Stimulated activated naive CD8-positive, alpha-beta T cell treated with anti-CD3 and anti-CD28 coated beads, Interleukin-15, Interleukin-2, amounts not matched to agents 100 U/mL and 50 U/mL, for 24 hours (primary cell): ENCODE measurements at regions not wholly inside any gene's neighbourhood (a gene's known extent, or its start where the extent isn't known, plus 50 kb on each side); places are given as distances from the start of the nearest gene placed in this dataset.
"Not testable (repeated sequence)": the region's sequence is repeated elsewhere in the genome, so short reads cannot be mapped to it uniquely, and the experiment has no call there.

Experiments used
- ATAC-seq: fragments of 150-1000 bp; cut with Tn5 transposase; one replicate; pipeline ENCODE4 v1.10.0; 2021
- DNase-seq: peaks from one replicate; pipeline ENCODE4 v3.0.0; 2021

DNA sequence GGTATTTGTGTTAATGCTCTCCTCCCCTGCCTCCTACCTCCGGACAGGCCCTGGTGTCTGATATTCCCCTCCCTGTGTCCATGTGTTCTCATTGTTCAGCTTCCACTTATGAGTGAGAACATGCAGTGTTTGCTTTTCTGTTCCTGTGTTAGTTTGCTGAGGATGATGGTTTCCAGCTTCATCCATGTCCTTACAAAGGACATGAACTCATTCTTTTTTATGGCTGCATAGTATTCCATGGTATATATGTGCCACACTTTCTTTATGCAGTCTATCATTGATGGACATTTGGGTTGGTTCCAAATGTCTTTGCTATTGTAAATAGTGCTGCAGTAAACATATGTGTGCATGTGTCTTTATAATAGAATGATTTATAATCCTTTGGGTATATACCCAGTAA, 105.2 kb upstream of the SNX2 start:
- DNase-seq, ATAC-seq: not testable (repeated sequence)

DNA sequence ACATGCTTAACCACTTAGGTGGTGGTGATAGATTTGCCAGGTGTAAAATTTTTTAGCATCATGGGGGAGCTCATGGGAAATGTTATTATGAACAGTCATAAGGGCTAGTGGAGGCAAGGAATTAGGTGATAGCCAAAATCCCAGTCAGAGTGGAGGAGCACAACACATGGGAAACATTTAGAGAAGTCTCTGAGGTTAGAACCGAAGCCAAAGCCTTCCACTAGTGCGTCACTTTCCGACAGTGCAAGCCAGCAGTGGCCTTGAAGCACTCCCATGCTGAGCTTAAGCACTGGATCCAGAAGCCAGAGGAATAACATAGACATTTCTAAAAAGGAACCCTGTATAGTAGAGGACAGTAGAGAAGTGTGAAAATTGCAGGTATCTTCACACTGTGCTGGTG, 101.5 kb upstream of the SNX2 start:
- no peak for ATAC-seq
- DNase-seq: no peak

DNA sequence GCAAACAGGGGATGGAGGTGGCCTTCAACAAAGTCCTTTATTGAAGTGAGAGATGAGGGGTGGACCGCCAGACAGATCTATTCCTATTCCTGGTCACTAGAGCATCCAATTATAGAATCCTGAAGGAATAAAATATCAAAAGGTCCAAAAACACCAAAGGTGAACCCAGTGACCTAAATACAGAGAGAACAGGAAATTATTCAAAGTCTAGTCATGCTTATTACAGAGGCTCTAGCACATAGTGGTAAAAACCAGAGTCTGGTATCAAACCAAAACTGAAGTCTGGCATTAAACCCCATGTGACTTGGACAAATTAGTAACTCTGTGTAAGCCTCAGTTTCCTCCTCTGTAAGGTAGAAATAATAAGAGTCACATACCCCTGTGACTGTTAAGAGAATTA, 100.5 kb upstream of the SNX2 start:
- DNase-seq (no peak), ATAC-seq (no peak)

DNA sequence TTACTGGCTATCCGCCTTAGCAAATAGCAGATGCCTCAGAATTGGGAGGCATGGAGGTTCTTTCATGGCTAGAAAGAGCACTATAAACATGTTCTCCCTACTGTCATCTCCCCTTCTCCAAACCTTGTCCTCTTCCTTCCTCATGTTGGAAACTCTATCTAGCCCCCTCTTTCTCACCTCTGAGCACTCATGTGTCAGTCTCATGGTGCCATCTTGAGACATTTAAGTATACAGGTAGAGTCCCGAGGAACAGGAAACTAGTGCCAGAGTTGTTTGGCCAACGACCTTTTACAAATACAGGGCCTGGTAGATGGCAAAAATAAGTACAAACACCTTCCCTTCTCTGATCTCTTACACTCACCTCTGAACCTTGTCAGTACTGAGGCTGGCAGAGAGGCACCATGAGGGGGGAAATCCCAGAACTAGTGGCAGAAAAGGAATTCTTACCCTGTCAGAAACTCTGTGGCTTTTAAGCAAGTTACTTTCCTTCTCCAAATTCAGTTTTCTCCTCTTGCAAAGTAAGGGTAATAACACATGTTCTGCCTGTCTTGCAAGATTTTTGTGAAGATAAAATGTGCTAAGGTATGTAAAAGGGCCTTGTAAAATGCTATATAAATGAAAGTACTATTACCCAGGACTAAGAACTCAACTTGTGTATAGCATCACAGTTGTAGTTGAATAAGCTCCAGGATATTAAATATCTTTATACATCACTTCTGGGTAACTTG, 94.1 kb upstream of the SNX2 start:
- ATAC-seq (no peak), DNase-seq (no peak)

- no peak for ATAC-seq
Measured at GRCh38 chr5:122683631-122684030, 91.2 kb upstream of the SNX2 start.

DNA sequence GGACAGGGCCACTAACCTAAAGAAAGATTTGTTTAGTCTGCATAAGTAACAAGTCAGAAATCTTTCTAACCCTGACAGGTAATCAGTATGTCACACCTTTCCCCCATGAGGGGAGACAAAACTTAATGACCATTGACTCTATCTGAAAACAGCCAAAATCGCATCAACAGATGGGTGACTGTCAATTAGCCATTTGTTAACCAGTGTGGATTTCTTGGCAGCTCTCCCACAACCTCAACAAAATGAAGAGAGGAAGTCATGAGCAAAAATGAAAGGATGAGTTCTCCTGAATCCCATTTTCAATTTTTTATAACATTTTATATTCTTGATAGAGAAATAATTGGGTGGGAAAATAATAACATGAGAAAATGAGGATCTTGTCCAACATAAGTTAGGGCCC, 84.6 kb upstream of the SNX2 start:
- ATAC-seq: no peak
- DNase-seq: no peak

More at GRCh38 chr5:122683631-122684030, 91.2 kb upstream of the SNX2 start:
- no peak for DNase-seq

- ATAC-seq (no peak), DNase-seq (no peak)
Measured at GRCh38 chr5:122691931-122692330, 82.9 kb upstream of the SNX2 start.

DNA sequence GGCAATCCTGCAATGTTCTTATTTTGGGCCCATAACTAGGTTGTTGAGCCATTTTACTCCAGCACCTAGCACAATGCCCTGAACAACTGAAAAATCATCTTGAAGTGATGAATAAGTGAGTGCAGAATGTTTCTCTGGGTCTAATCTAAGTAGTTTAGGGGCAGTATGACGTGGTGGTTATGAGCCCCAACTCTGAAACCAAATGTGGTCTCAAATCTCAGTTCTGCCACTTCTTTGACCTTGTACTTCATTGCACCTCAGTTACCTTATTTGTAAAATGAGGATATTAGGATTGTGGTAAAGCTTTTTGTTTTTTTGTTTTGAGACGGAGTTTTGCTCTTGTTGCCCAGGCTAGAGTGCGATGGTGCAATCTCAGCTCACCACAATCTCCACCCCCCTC, 80.9 kb upstream of the SNX2 start:
- DNase-seq: no peak
- no peak for ATAC-seq

DNA sequence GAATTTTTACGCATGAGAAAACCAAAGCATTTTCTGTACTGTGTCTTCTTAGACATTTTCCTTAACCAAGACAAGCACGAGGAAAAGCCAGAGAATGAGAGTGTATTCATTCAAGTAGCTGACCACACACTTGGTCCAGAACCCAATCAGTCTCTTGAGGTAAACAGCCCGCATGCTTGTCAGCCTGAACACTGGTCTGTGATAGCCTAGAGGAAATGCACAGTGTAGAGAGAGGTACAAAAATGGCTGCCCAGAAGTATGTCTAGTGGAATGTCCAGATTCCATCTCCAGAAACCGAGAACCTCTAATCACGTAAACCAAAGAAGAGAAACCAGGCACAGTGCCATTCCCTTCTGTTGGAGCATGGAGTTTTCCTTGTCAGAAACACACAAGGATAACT, 80.0 kb upstream of the SNX2 start:
- ATAC-seq (no peak), DNase-seq (no peak)

DNA sequence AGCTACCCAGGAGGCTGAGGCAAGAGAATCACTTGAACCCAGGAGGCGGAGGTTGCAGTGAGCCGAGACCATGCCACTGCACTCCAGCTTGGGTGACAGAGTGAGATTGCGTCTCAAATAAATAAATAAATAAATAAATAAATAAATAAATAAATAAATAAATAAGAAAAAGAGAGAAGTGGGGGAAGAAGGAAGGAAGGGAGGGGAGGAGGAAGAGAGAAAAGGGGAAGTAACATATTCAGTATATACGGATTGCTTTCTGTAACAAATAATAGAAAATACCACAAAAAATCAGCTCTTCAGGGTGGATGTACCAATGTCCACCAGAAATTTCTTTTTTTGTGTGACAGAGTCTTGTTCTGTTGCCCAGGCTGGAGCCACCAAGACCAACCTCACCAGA, 78.1 kb upstream of the SNX2 start:
- DNase-seq, ATAC-seq: not testable (repeated sequence)

- DNase-seq (no peak), ATAC-seq (no peak)
Measured at GRCh38 chr5:122697191-122697590, 77.7 kb upstream of the SNX2 start.

DNA sequence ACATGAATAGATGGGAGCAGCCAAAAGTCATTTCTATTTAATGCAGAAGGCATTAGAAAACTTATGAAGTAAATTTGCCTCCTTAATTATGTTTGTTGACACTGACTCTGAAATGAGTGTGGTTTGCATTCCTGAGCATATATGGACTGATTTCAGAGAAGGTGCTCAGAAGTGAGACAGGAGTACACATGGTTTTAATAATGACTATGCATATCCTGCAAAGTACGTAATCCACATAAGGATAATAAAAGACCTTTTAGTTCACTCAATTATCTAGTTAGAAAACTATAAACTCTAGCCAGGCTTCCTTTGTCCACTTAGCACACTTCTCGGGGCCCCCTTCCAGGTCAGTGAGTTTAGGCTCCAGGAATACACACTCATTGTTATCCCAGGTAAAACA, 75.7 kb upstream of the SNX2 start:
- ATAC-seq: no peak
- DNase-seq: no peak

- ATAC-seq: peak; percentile 63
Measured at GRCh38 chr5:122701640-122702523, 73.0 kb upstream of the SNX2 start.

DNA sequence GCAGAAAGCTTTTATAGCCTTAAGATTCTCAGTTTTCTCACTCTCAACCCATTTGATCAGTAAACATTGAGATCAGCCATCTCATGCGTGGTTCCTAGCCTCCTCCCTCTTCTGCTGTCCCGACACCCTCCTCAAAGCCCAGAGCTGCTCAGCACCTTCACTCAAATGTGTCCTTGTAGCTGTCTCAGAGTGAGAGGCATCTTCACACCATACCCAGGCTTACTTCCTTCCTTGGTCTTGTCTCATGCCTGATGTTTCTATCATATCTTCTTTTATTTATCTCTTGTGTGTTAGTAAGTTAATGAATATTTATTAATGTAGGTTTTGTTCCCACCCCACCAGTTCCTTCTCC, 72.4 kb upstream of the SNX2 start:
- ATAC-seq: peak; percentile 45

More at GRCh38 chr5:122701640-122702523, 73.0 kb upstream of the SNX2 start:
- DNase-seq: peak; percentile 13

GRCh38 chr5:122703203-122703602, 71.7 kb upstream of the SNX2 start:
- ATAC-seq (no peak), DNase-seq (no peak)

More for the DNA sequence above, 72.4 kb upstream of the SNX2 start:
- DNase-seq: no peak

- ATAC-seq (no peak), DNase-seq (no peak)
Measured at GRCh38 chr5:122704247-122705036, 70.4 kb upstream of the SNX2 start.

GRCh38 chr5:122705851-122706250, 69.0 kb upstream of the SNX2 start:
- ATAC-seq: no peak
- DNase-seq: no peak

GRCh38 chr5:122707796-122708195, 67.1 kb upstream of the SNX2 start:
- DNase-seq (no peak), ATAC-seq (no peak)

GRCh38 chr5:122713041-122713440, 61.8 kb upstream of the SNX2 start:
- ATAC-seq: no peak

GRCh38 chr5:122715095-122715494, 59.8 kb upstream of the SNX2 start:
- DNase-seq (no peak), ATAC-seq (no peak)

More at GRCh38 chr5:122713041-122713440, 61.8 kb upstream of the SNX2 start:
- DNase-seq: no peak

DNA sequence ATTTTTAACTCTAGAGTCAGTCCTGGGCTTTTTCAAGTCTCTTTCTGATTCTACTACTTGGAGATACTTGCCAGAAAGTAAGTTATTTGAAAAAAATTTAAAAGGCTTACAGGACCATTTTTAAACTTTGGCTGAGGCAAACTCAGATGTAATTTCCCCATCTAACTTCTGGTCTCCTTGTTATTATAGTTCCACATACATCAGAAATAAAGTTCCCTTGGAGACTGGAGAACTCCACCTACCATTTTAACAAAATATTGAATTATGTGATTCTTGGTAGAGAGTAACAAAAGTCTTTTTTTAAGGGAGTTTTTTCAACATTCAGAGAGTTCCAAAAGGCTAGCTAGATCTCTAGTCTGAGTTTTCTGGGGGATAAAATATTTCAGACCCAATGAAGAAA, 56.3 kb upstream of the SNX2 start:
- ATAC-seq (no peak), DNase-seq (no peak)

- DNase-seq: no peak
Measured at GRCh38 chr5:122719991-122720746, 54.7 kb upstream of the SNX2 start.

More at GRCh38 chr5:122719991-122720746, 54.7 kb upstream of the SNX2 start:
- no peak for ATAC-seq
